ENCODE measurements at regions not wholly inside any gene's neighbourhood (a gene's known extent, or its start where the extent isn't known, plus 50 kb on each side); places are given as distances from the start of the nearest gene placed in this dataset.

DNA sequence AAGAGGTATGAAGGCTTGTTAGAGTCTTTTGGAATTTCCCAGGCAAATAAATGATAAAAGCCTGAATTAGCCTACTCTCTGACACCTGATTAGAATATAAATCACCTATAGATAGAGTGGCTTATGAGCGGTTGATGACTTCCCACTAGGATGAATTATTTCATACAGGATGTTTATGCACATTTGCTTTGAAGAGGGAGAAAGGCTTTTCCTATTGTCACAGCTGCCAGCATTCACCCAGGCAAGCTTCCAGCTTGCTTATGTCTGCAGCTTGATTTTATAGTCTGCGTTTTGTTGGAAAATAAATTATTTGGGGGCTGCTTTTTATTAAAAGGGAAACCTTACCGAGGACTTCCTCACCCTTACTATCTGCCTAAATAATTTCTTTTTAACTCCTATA is 51.3 kb upstream of the EIF2S2 start:
- DNase-seq, result no peak

DNA sequence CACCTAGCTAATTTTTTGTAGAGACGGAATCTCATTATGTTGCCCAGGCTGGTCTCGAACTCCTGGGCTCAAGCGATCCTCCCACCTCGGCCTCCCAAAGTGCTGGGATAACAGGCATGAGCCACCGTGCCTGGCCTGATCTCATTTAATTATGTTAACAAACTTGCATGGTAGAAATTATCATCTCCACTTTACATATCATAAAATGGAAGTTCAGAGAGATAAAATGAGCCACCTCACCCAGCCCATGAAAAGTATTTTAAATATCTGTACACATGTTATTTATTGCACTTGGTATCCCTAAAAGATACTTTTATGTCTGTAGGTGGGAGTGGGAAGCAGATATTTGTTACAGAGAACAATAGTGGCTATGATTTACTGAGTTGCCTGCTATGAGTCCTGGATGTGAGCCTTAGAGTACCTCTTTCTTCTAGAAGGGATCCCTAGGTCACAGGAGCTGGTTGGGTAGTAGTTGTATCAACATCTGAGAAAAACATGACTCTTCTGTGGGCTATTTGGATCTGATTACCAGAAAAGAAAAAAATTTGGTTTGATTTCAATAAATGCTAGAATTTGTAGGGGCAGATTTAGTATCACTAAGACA is 52.4 kb upstream of the EIF2S2 start:
- no peak for DNase-seq

DNA sequence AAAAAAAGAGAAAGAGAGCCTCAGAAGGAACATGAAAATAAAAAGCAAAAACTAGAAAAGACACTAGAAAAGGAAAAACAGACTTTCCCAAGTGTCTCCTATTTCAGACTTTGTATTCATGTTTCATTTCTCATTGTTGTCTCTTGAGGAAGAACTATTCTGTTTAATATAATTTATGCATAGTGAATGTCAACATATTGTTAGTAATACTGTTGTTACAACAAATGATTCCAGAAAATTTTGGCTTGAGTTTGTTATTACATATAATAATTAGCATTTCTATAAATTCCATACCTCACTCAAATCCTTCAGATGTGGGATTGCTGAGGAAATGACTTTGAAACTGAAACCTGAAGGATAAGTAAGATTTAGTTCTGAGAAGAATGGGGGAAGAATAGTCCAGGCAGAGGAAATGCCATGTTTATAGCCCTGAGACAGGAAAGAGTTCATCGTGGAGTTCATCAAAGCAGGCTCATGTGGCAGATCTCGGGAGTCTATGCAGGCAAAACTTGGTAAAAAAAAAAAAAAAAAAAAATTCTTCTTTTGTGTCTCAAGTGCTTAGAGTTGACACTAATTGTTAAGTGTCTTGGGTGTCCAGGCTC is 53.1 kb upstream of the EIF2S2 start:
- no peak for DNase-seq

DNA sequence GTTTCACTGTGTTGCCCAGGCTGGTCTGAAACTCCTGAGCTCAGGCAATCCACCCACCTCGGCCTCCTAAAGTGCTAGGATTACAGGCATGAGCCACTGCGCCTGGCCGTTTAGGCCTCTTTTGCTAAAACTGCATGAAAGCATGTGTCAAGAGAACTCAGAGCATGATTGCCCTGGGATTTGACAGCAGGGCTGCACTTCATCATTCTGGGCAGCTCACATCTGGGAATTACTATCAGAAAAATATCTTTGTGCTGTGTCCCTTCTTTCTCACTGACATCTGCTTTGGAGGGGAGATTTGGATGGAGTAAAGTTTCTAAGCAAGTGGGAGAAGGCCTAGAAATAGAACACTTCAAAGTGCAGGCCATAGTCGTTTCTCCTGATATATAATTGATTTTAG is 59.6 kb upstream of the EIF2S2 start:
- DNase-seq, result no peak

DNA sequence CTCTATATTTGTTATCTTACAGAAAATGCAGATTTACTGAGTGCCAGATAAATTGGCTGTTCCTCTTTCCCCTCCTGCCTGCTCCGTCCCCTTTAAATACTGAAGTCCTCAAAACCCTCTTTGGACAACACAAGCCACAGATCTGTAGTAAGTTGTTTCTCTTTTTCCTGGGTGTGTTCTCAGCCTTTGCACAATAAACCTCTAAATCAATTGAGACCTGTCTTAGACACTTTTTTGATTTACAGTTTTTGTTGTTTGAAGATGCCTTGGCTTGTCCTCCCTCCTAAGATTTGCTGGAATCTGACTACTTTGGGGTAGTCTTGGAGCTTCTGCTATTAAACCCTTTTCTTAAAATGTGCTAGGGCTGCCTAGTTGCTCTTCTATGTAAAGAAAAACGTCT is 60.9 kb upstream of the EIF2S2 start:
- peak; percentile 42 for DNase-seq

DNA sequence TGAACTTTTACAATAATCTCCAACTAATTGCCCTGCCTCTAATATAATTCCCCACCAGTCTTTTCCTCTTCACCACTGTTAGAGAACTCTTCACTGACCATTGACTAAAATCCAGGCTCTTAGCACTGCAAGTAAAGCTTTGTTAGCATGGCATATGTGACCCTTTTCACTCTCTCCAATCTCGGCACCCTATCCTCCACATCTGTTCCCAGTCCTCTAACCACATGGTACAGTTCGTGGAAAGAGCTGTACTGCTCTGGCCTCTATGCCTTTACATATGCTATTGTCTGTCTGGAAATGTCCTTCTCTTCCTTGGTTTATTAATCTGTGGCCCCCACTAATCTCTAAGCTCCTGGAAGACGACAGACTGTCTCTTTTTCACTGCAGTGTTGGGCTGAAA is 63.0 kb upstream of the EIF2S2 start:
- DNase-seq, result no peak

DNA sequence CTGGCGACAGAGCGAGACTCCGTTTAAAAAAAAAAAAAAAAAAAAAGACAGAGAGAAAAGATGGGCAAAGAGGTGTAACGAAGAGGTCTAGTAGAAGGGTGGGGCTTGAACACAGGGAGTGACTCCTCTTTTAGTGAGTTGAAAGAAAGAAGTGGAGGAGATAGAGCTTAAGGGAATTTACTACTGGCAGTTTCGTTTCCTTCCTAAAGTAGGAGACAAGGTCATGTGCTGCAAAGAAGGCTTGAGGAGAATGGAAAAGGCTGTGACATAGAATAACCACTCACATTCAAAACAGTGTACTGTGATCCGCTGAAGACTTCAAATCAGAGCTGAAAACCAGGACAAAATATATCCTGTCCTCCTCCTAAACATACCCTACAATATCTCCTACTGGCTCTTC is 63.8 kb upstream of the EIF2S2 start:
- peak; percentile 86 for DNase-seq

DNA sequence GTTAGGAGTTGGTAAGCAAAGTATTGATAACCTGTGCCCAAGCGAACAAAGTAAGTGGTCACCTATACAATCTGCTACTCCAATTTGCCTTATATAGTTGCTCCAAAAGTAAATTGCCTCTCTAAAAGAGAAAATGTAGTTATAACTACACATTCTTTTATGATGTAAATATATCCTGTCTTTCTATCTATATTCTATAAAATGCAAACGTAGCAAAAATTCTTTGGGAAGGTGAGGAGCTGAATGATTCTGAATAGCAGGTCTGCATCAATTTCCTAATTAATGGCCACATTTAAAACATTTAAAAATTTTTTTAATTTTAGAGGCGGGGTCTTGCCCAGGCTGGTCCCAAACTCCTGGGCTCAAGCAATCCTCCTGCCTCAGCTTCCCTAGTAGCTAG is 64.2 kb upstream of the ASIP start:
- no peak for DNase-seq

DNA sequence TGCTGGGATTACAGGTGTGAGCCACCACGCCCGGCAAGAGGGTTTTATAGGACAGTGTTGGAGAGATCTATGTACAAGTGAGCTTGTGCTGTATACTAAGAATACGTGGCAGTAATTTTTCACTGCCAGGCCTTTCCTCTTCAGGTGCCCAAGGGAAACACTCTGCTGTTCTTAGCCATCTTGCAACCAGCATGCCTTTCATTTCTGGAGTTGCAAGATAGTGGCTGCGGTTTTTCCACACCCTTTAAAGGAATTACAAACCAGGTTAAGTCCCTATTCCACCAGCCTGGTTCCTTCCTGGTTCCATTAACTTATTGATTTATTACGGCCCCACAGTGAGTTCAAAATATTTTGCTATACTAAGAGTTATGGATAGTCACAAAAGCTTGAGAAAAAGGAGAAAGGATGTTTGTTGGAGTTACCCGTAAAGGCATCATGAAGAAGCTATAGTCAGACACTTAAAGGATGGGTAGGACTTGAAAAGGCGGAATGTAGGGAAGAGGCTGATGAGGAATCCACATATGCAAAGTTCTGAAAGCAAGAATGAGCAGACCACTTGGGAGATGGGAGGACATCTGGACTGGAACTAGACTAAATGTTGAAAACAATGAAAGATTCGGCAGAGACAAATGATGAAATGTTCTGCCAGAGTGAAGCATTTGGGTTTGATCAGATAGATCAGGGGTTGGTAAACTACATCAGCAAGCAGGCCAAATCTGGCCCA is 61.4 kb upstream of the ASIP start:
- DNase-seq, result no peak

DNA sequence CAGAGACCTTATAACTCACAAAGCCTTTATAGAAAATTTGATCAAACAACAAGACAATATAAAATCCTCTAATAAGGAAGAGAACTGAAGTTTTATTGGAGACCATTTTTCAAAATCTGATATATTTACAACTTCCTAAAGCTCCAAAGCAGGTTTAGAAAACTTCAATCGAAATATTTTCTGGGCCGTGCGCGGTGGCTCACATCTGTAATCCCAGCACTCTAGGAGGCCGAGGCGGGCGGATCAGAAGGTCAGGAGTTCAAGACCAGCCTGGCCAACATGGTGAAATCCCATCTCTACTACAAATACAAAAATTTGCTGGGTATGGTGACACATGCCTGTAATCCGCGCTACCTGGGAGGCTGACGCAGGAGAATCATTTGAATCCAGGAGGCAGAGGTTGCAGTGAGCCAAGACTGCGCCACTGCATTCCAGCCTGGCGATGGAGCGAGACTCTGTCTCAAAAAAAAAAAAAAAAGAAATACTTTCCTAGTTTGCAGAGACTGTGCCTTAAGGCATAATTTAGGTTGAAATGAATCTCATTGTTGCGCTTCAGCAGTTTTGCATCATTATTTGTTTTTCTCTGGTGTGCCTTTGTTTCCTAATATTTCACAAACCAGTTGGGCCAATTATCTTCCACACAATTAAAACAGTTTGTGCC is 60.6 kb upstream of the ASIP start:
- DNase-seq, result no peak

DNA sequence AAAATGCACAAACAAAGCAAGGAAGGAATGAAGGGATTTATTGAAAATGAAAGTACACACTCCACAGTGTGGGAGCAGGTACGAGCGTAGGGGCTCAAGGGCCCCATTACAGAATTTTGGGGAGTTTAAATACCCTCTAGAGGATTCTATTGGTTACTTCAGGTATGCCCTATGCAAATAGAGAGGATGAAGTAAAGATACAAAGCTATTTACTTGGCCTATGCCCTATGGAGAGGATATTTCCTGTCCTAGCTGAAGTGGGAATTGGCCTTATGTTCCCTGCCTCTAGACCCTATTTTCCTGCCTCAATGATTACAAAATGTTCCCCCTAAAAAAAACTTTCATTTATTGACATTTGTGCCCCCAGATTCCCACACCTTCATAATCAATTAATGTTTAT is 59.7 kb upstream of the ASIP start:
- DNase-seq, result no peak

DNA sequence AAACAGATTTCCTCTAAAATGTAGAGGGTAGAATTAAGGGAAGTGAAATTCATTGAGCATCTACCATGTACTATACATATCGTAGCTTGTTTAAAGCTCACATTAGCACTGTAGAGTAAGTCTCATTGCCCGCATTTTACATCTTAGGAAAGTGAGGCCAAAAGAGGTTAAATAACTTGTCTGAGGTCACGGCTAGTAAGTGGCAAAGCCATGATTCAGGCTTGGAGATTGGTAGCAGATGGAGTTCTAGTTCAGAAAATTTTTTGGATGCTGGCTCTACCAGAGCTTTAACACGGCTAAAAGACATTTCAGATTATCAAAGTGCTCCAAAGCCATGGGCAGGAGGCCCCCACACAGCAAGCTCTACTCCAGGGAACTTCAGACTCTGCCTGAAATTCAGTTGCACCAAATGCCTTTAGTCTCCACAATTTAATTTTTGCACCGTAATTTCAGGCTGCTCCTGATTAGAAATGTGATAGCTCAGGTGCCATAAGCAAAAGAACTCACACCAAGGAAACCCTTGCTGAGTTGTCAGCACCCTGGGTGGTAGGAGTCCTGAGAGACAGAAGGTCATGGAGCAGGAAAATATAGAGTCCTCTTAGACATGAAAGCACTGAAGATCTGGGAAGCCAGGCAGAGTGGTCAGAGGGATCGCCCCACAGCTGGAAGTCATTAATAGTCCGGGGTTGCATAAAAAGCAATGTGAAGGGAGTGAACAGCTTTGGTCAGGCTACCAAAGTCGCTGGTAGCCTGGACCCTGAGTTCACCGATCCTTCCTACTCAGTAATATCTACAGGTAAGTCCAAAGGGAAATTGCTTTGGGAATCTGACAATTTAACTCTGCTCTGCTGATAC is 55.2 kb upstream of the ASIP start:
- no peak for DNase-seq

DNA sequence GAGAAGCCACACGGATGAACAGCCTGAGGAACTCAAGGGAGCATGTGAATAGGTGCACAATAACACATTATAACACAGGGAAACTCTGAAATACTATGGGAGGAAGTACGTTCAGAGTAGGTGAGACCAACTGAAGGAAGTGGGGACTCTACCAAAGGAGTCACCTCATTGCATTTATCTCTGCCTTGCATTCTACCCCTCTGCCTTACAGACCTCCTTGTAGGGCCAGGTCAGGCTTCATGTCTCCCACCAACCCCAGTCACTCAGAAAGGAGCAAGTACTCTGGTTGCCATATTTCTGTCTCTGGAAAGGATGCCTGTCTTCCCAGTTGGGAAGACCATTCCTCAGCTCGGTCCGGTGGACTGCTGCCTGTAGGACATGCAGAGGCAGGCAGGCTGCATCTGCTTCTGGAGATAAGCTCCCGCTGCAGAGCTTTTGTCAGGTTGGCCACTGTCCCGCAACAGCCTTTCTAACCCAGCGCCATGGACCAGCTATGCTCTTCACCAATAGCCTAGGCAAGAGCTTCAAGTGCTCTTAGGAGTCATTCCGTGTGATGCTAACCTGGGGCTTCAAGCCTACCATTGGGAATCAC is 51.6 kb upstream of the ASIP start:
- DNase-seq, result no peak

DNA sequence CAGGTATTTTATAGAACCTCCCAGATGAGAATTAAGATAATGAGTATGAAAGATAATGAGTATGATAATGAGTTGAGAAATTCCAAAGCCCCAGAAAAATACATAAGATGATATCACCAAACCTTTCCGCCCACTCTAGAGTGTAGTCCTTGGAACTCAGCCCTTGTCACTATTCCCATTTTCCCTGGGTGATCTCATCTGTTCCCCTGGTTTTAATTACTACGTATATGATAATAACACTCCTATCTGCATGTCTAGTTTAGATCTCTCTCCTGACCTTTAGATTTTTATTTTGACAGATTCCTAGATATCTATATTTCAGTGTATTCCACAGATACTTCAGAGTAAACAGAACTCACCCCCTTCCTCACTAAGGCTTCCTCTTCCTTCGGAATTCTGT is 51.0 kb upstream of the ASIP start:
- no peak for DNase-seq

DNA sequence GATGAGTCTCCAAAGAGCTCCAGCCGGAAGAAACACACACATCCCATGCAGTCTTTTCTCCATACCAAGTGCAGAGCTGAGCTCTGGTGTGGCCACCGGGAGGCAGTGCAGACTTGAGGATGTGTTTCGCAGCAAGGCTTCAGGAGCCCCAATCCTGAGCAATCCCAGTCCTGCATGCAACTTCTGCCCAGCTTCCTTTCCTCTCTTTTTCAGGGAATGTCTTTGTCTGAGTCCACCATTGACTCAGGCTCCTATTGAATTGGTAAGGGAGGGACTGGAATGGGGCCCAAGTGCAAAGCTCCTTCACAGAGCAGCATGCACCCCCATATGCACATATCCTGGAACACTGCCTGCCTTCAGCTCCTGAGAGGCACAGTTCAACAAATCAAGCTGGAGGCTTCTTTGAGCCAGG is 50.5 kb upstream of the ASIP start:
- DNase-seq, result peak; percentile 44

Data from MV-4-11 (cell line).